ENCODE measurements at regions not wholly inside any gene's neighbourhood (a gene's known extent, or its start where the extent isn't known, plus 50 kb on each side); places are given as distances from the start of the nearest gene placed in this dataset.

- no peak for TF ChIP-seq CTCF (IDR thresholded peaks at IDR 0.05; ENCODE audit: unreplicated experiment)
- intact Hi-C loops (cut with micrococcal nuclease), result no loop called here
- BruUV-seq (replicated peaks), result no TSS peak
- Mint-ChIP-seq H3K27ac (ENCODE audit: low read depth, unreplicated experiment) (no peak overlapping the region), H3K36me3 (ENCODE audit: insufficient read depth, unreplicated experiment) (no peaks in the 10 kb centered on the region), H3K27me3 (ENCODE audit: insufficient read depth, unreplicated experiment) (no peaks in the 10 kb centered on the region), H3K9me3 (ENCODE audit: unreplicated experiment) (peaks cover 1% of the 10 kb centered on the region), H3K4me1 (ENCODE audit: insufficient read depth, unreplicated experiment) (no peaks in the 10 kb centered on the region), H3K4me3 (ENCODE audit: unreplicated experiment) (no peak overlapping the region)
- ChIA-PET POLR2A (no interaction called here), CTCF (interaction anchor here (0.7 kb wide), 1 partner anchor 12 kb away, joined by 3 read pairs; no protein-coding TSS in a partner anchor)
- peak; percentile 7 for DNase-seq (ENCODE audit: unreplicated experiment)
Measured at GRCh38 chr5:153099328-153099727, 391.1 kb upstream of the GRIA1 start.

- Mint-ChIP-seq H3K9me3 (ENCODE audit: unreplicated experiment) (peaks cover 8% of the 10 kb centered on the region), H3K4me1 (ENCODE audit: insufficient read depth, unreplicated experiment) (no peaks in the 10 kb centered on the region), H3K27ac (ENCODE audit: low read depth, unreplicated experiment) (no peak overlapping the region), H3K36me3 (ENCODE audit: insufficient read depth, unreplicated experiment) (no peaks in the 10 kb centered on the region), H3K27me3 (ENCODE audit: insufficient read depth, unreplicated experiment) (no peaks in the 10 kb centered on the region), H3K4me3 (ENCODE audit: unreplicated experiment) (no peak overlapping the region)
- CTCF ChIA-PET, result no interaction called here
- POLR2A ChIA-PET, result no interaction called here
- no TSS peak for BruUV-seq (replicated peaks)
- no peak for DNase-seq (ENCODE audit: unreplicated experiment)
- TF ChIP-seq CTCF (IDR thresholded peaks at IDR 0.05; ENCODE audit: unreplicated experiment), result no peak
- intact Hi-C loops (cut with micrococcal nuclease), result no loop called here
Measured at GRCh38 chr5:153101235-153102180, 389.0 kb upstream of the GRIA1 start.

GRCh38 chr5:153116916-153117315, 373.6 kb upstream of the GRIA1 start:
- intact Hi-C loops (cut with micrococcal nuclease), result no loop called here
- Mint-ChIP-seq H3K4me1 (ENCODE audit: insufficient read depth, unreplicated experiment) (no peaks in the 10 kb centered on the region), H3K27me3 (ENCODE audit: insufficient read depth, unreplicated experiment) (no peaks in the 10 kb centered on the region), H3K9me3 (ENCODE audit: unreplicated experiment) (no peaks in the 10 kb centered on the region), H3K27ac (ENCODE audit: low read depth, unreplicated experiment) (no peak overlapping the region), H3K4me3 (ENCODE audit: unreplicated experiment) (no peak overlapping the region), H3K36me3 (ENCODE audit: insufficient read depth, unreplicated experiment) (no peaks in the 10 kb centered on the region)
- ChIA-PET POLR2A (no interaction called here), CTCF (interaction anchor here (1.6 kb wide), 1 partner anchor 9 kb away, joined by 3 read pairs; no protein-coding TSS in a partner anchor)
- no peak for TF ChIP-seq CTCF (IDR thresholded peaks at IDR 0.05; ENCODE audit: unreplicated experiment)
- BruUV-seq (replicated peaks), result no TSS peak
- DNase-seq (ENCODE audit: unreplicated experiment), result no peak

GRCh38 chr5:153118018-153118417, 372.5 kb upstream of the GRIA1 start:
- Mint-ChIP-seq H3K4me3 (ENCODE audit: unreplicated experiment) (no peak overlapping the region), H3K4me1 (ENCODE audit: insufficient read depth, unreplicated experiment) (no peaks in the 10 kb centered on the region), H3K27me3 (ENCODE audit: insufficient read depth, unreplicated experiment) (no peaks in the 10 kb centered on the region), H3K9me3 (ENCODE audit: unreplicated experiment) (no peaks in the 10 kb centered on the region), H3K36me3 (ENCODE audit: insufficient read depth, unreplicated experiment) (no peaks in the 10 kb centered on the region), H3K27ac (ENCODE audit: low read depth, unreplicated experiment) (no peak overlapping the region)
- intact Hi-C loops (cut with micrococcal nuclease), result loop anchor here (1.0 kb wide), 1 partner anchor 8 kb away; no protein-coding TSS in a partner anchor
- no peak for DNase-seq (ENCODE audit: unreplicated experiment)
- ChIA-PET POLR2A (interaction anchor here (0.6 to 0.7 kb wide), 2 partner anchors 507 to 551 kb away, joined by 4 read pairs; no protein-coding TSS in a partner anchor), CTCF (interaction anchor here (0.7 kb wide), 1 partner anchor 604 kb away, joined by 3 read pairs; no protein-coding TSS in a partner anchor)
- no TSS peak for BruUV-seq (replicated peaks)
- no peak for TF ChIP-seq CTCF (IDR thresholded peaks at IDR 0.05; ENCODE audit: unreplicated experiment)
